Lower leg skin (tissue), 3 donors: ENCODE measurements at regions not wholly inside any gene's neighbourhood (a gene's known extent, or its start where the extent isn't known, plus 50 kb on each side); places are given as distances from the start of the nearest gene placed in this dataset.

Experiments
- POLR2A ChIP-seq, 2 donors: fragments of 450-650 bp; IDR thresholded peaks; one replicate each; pipeline ENCODE4 v1.6.1; 2016 to 2017; ENCODE audit warnings: antibody characterized with exemption in 2 of 2, mild to moderate bottlenecking in 1 of 2, moderate library complexity in 1 of 2
- TF ChIP-seq, protein P1 (sequence below), 3 donors: fragments of 450-650 bp; IDR thresholded peaks; one replicate each; pipeline ENCODE4 v1.5.1; 2016; ENCODE audit warnings: antibody characterized with exemption in 3 of 3, mild to moderate bottlenecking in 3 of 3, moderate library complexity in 2 of 3

DNA sequence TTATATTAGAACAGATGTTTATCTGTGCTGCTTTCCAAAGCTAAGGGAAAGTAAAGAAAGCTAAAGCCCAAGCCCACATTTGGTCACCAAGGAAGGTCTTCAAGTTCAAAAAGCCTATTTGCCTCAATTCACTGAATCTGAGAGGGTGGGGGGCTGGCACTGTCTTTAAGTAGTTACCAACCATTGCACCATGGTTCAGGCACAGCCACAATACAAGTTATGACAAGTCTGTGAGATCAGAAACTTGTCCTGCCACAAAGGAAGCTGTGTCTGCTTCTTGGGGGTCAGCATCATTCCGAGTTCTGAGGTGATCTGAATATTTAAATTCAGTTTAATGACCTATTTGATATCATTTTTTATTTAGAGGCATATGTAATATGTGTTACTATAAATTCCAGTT is 78.3 kb upstream of the OPRM1 start:
- TF ChIP-seq, protein P1, sequence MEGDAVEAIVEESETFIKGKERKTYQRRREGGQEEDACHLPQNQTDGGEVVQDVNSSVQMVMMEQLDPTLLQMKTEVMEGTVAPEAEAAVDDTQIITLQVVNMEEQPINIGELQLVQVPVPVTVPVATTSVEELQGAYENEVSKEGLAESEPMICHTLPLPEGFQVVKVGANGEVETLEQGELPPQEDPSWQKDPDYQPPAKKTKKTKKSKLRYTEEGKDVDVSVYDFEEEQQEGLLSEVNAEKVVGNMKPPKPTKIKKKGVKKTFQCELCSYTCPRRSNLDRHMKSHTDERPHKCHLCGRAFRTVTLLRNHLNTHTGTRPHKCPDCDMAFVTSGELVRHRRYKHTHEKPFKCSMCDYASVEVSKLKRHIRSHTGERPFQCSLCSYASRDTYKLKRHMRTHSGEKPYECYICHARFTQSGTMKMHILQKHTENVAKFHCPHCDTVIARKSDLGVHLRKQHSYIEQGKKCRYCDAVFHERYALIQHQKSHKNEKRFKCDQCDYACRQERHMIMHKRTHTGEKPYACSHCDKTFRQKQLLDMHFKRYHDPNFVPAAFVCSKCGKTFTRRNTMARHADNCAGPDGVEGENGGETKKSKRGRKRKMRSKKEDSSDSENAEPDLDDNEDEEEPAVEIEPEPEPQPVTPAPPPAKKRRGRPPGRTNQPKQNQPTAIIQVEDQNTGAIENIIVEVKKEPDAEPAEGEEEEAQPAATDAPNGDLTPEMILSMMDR (IDR thresholded peaks at IDR 0.05), result no peak
- TF ChIP-seq POLR2A (IDR thresholded peaks at IDR 0.05), result no peak
